Astrocyte (in vitro differentiated cells and primary cell): ENCODE measurements at regions not wholly inside any gene's neighbourhood (a gene's known extent, or its start where the extent isn't known, plus 50 kb on each side); places are given as distances from the start of the nearest gene placed in this dataset.
"Not testable (repeated sequence)": the region's sequence is repeated elsewhere in the genome, so short reads cannot be mapped to it uniquely, and the experiment has no call there.

Experiments
- CTCF ChIP-seq: IDR thresholded peaks from 2 replicates; pipeline ENCODE4 v1.5.1; 2011; ENCODE audit warnings: low read depth, mild to moderate bottlenecking, inconsistent platforms, low read length, moderate library complexity; ENCODE audit not compliant: insufficient read depth
- EZH2 ChIP-seq: IDR thresholded peaks from 2 replicates; pipeline ENCODE4 v1.6.1; 2012; ENCODE audit warnings: mild to moderate bottlenecking, low read length, inconsistent platforms; ENCODE audit not compliant: insufficient read depth

- not testable (repeated sequence) for TF ChIP-seq CTCF, EZH2
Measured at GRCh38 chr20:29120088-29120487, 2137.4 kb upstream of the DEFB115 start.
